Adrenal gland (tissue), 5 donors: ENCODE measurements at regions not wholly inside any gene's neighbourhood (a gene's known extent, or its start where the extent isn't known, plus 50 kb on each side); places are given as distances from the start of the nearest gene placed in this dataset.

Experiments
- CTCF ChIP-seq, 6 experiments: fragments of 450-650 bp in 4 of 6; fragments of 200-600 bp in 2 of 6; sonication (generic) in 1 of 6; IDR thresholded peaks; 1 replicate in 5 of 6; 2 replicates in 1 of 6; pipeline versions ENCODE4 v1.5.1 to v1.8.0; 2016 to 2021; ENCODE audit warnings: antibody characterized with exemption in 6 of 6, mild to moderate bottlenecking in 2 of 6, moderate library complexity in 1 of 6
- POLR2A ChIP-seq, 2 donors: fragments of 450-650 bp; IDR thresholded peaks; one replicate each; pipeline ENCODE4 v1.6.1; 2017; ENCODE audit warnings: antibody characterized with exemption in 2 of 2, mild to moderate bottlenecking in 2 of 2, moderate library complexity in 1 of 2
- donor health status: DM: no; HTN: no; CAD: no.

- no peak for TF ChIP-seq CTCF (IDR thresholded peaks at IDR 0.05)
- TF ChIP-seq POLR2A (IDR thresholded peaks at IDR 0.05): no peak
Measured at GRCh38 chr1:55298167-55298894, 83.2 kb upstream of the USP24 start.
